ENCODE measurements at regions not wholly inside any gene's neighbourhood (a gene's known extent, or its start where the extent isn't known, plus 50 kb on each side); places are given as distances from the start of the nearest gene placed in this dataset.
"Not testable (repeated sequence)": the region's sequence is repeated elsewhere in the genome, so short reads cannot be mapped to it uniquely, and the experiment has no call there.

GRCh38 chr14:45699471-45699870 is 446.5 kb upstream of the MIS18BP1 start:
- DNase-seq = no peak

- peak; percentile 6 for DNase-seq
Observed at GRCh38 chr14:45698462-45699134, 445.6 kb upstream of the MIS18BP1 start.

- DNase-seq = no peak
Observed at GRCh38 chr14:45686771-45687170, 433.8 kb upstream of the MIS18BP1 start.

- no peak for DNase-seq
Observed at GRCh38 chr14:45680531-45680930, 427.5 kb upstream of the MIS18BP1 start.

- no peak for DNase-seq
Observed at GRCh38 chr14:45679853-45680252, 426.9 kb upstream of the MIS18BP1 start.

GRCh38 chr14:45678163-45678562 is 425.2 kb upstream of the MIS18BP1 start:
- no peak for DNase-seq

- no peak for DNase-seq
Observed at GRCh38 chr14:45673420-45673819, 420.4 kb upstream of the MIS18BP1 start.

- DNase-seq = no peak
Observed at GRCh38 chr14:45664668-45665356, 411.8 kb upstream of the MIS18BP1 start.

GRCh38 chr14:45658917-45659299 is 405.9 kb upstream of the MIS18BP1 start:
- no peak for DNase-seq

- no peak for DNase-seq
Observed at GRCh38 chr14:45658226-45658916, 405.4 kb upstream of the MIS18BP1 start.

GRCh38 chr14:45651890-45652289 is 398.9 kb upstream of the MIS18BP1 start:
- no peak for DNase-seq

GRCh38 chr14:45650754-45651153 is 397.8 kb upstream of the MIS18BP1 start:
- no peak for DNase-seq

- DNase-seq = no peak
Observed at GRCh38 chr14:45649051-45649450, 396.0 kb upstream of the MIS18BP1 start.

- DNase-seq = no peak
Observed at GRCh38 chr14:45641541-45641940, 388.5 kb upstream of the MIS18BP1 start.

GRCh38 chr14:45634651-45635441 is 381.8 kb upstream of the MIS18BP1 start:
- not testable (repeated sequence) for DNase-seq

- DNase-seq = no peak
Observed at GRCh38 chr14:45633220-45633984, 380.4 kb upstream of the MIS18BP1 start.

GRCh38 chr14:45621731-45622130 is 368.7 kb upstream of the MIS18BP1 start:
- DNase-seq = no peak

- DNase-seq = no peak
Observed at GRCh38 chr14:45619831-45620230, 366.8 kb upstream of the MIS18BP1 start.

GRCh38 chr14:45610318-45610717 is 357.3 kb upstream of the MIS18BP1 start:
- no peak for DNase-seq

GRCh38 chr14:45587142-45587541 is 334.1 kb upstream of the MIS18BP1 start:
- DNase-seq = no peak

- DNase-seq = no peak
Observed at GRCh38 chr14:45559626-45560025, 306.6 kb upstream of the MIS18BP1 start.

- DNase-seq = no peak
Observed at GRCh38 chr14:45558183-45558582, 305.2 kb upstream of the MIS18BP1 start.

Measured in NCI-H1092 treated with DMSO at 0.1 percent for 48 hours (cell line).